A549 (cell line): ENCODE measurements at regions not wholly inside any gene's neighbourhood (a gene's known extent, or its start where the extent isn't known, plus 50 kb on each side); places are given as distances from the start of the nearest gene placed in this dataset.

ENCODE experiments used
- CHD4 ChIP-seq: fragments of 200-600 bp; sonication (generic); IDR thresholded peaks from 2 replicates; pipeline ENCODE4 v1.6.1; 2016; ENCODE audit warnings: antibody characterized with exemption, mild to moderate bottlenecking, borderline replicate concordance
- ESRRA ChIP-seq: fragments of 150-350 bp; IDR thresholded peaks from 2 replicates; pipeline ENCODE4 v1.6.1; 2014; ENCODE audit warnings: mild to moderate bottlenecking, low read length, borderline replicate concordance
- HDAC2 ChIP-seq: fragments of 200-600 bp; sonication (generic); IDR thresholded peaks from 2 replicates; pipeline ENCODE4 v1.6.1; 2016
- JUN ChIP-seq, 2 experiments: fragments of >200 bp; sonication (Bioruptor Twin); formaldehyde crosslinking; IDR thresholded peaks; 2 replicates in 1 of 2; 3 replicates in 1 of 2; pipeline ENCODE4 v1.6.1; 2016 to 2017
- POLR2AphosphoS2 ChIP-seq: conservative IDR thresholded peaks from 2 replicates; pipeline ENCODE4 v1.6.1; 2012; ENCODE audit warnings: low read length, improper control_type of control experiment, inconsistent platforms
- RAD21 ChIP-seq, 2 experiments: fragments of >200 bp in 1 of 2; sonication (Bioruptor Twin) in 1 of 2; formaldehyde crosslinking in 1 of 2; IDR thresholded peaks in 1 of 2; conservative IDR thresholded peaks in 1 of 2; 2 replicates in 1 of 2; 3 replicates in 1 of 2; pipeline ENCODE4 v1.6.1; 2012 to 2018; ENCODE audit warnings: inconsistent platforms in 1 of 2
- RCOR1 ChIP-seq: fragments of 150-350 bp; IDR thresholded peaks from 2 replicates; pipeline ENCODE4 v1.6.1; 2014; ENCODE audit warnings: antibody characterized with exemption, low read length, low read depth
- RFX5 ChIP-seq: fragments of 450-650 bp; IDR thresholded peaks from 2 replicates; pipeline ENCODE4 v1.7.1; 2014; ENCODE audit warnings: antibody characterized with exemption, mild to moderate bottlenecking, moderate library complexity
- TF ChIP-seq, protein P1 (sequence below): fragments of >200 bp; sonication (Bioruptor Twin); formaldehyde crosslinking; IDR thresholded peaks from 3 replicates; pipeline ENCODE4 v1.5.1; 2016
- TF ChIP-seq, protein P2 (sequence below): fragments of 150-350 bp; IDR thresholded peaks from 2 replicates; pipeline ENCODE4 v1.6.1; 2014; ENCODE audit warnings: low read depth, mild to moderate bottlenecking, low read length
- TF ChIP-seq, protein P3 (sequence below): IDR thresholded peaks from 2 replicates; pipeline ENCODE4 v1.6.1; 2012

DNA sequence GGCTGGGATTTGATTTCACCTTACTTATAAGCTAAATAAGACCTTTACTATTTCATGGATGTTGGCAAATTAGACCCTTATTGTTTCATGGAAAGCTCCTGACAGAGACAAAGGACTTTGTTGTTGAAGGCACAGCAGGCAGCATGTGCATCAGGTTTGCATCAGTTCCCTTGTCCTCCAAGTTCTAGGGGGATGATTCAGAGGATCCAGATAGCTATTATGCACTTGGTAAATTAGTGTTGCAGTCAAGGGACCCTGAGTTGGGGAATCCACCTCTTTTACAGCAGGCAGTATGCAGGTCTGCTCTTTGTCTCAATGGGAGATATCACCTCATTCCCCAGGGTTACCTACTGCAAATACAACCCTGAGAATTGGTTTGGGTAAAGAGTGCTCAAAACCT is 131.4 kb upstream of the IGSF10 start:
- TF ChIP-seq JUN (IDR thresholded peaks at IDR 0.05): no peak
- TF ChIP-seq HDAC2: no peak
- no peak for TF ChIP-seq RFX5
- TF ChIP-seq, protein P1, sequence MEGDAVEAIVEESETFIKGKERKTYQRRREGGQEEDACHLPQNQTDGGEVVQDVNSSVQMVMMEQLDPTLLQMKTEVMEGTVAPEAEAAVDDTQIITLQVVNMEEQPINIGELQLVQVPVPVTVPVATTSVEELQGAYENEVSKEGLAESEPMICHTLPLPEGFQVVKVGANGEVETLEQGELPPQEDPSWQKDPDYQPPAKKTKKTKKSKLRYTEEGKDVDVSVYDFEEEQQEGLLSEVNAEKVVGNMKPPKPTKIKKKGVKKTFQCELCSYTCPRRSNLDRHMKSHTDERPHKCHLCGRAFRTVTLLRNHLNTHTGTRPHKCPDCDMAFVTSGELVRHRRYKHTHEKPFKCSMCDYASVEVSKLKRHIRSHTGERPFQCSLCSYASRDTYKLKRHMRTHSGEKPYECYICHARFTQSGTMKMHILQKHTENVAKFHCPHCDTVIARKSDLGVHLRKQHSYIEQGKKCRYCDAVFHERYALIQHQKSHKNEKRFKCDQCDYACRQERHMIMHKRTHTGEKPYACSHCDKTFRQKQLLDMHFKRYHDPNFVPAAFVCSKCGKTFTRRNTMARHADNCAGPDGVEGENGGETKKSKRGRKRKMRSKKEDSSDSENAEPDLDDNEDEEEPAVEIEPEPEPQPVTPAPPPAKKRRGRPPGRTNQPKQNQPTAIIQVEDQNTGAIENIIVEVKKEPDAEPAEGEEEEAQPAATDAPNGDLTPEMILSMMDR: no peak
- TF ChIP-seq CHD4: no peak
- no peak for TF ChIP-seq ESRRA
- TF ChIP-seq, protein P2, sequence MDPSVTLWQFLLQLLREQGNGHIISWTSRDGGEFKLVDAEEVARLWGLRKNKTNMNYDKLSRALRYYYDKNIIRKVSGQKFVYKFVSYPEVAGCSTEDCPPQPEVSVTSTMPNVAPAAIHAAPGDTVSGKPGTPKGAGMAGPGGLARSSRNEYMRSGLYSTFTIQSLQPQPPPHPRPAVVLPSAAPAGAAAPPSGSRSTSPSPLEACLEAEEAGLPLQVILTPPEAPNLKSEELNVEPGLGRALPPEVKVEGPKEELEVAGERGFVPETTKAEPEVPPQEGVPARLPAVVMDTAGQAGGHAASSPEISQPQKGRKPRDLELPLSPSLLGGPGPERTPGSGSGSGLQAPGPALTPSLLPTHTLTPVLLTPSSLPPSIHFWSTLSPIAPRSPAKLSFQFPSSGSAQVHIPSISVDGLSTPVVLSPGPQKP: no peak
- TF ChIP-seq RCOR1: no peak
- TF ChIP-seq RAD21 (conservative IDR thresholded peaks at IDR 0.05 in 1 of 2, IDR thresholded peaks at IDR 0.05 in 1 of 2): no peak
- no peak for TF ChIP-seq POLR2AphosphoS2
- TF ChIP-seq, protein P3, sequence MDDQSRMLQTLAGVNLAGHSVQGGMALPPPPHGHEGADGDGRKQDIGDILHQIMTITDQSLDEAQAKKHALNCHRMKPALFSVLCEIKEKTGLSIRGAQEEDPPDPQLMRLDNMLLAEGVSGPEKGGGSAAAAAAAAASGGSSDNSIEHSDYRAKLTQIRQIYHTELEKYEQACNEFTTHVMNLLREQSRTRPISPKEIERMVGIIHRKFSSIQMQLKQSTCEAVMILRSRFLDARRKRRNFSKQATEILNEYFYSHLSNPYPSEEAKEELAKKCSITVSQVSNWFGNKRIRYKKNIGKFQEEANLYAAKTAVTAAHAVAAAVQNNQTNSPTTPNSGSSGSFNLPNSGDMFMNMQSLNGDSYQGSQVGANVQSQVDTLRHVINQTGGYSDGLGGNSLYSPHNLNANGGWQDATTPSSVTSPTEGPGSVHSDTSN: no peak
